SU-DHL-6 (cell line): ENCODE measurements at regions not wholly inside any gene's neighbourhood (a gene's known extent, or its start where the extent isn't known, plus 50 kb on each side); places are given as distances from the start of the nearest gene placed in this dataset.

Experiments used
- EZH2phosphoT487 ChIP-seq: fragments of 200-600 bp; sonication (generic), shearing (Covaris generic); conservative IDR thresholded peaks from 2 replicates; pipeline ENCODE4 v1.6.1; 2018; ENCODE audit warnings: mild to moderate bottlenecking, antibody characterized with exemption, low read length, moderate library complexity, mixed read lengths
- TF ChIP-seq, protein P1 (sequence below): fragments of 200-600 bp; sonication (generic); IDR thresholded peaks from one replicate; pipeline ENCODE4 v1.5.1; 2017; ENCODE audit warnings: antibody characterized with exemption, mild to moderate bottlenecking, low read length, moderate library complexity; ENCODE audit not compliant: insufficient read depth, poor library complexity, severe bottlenecking

DNA sequence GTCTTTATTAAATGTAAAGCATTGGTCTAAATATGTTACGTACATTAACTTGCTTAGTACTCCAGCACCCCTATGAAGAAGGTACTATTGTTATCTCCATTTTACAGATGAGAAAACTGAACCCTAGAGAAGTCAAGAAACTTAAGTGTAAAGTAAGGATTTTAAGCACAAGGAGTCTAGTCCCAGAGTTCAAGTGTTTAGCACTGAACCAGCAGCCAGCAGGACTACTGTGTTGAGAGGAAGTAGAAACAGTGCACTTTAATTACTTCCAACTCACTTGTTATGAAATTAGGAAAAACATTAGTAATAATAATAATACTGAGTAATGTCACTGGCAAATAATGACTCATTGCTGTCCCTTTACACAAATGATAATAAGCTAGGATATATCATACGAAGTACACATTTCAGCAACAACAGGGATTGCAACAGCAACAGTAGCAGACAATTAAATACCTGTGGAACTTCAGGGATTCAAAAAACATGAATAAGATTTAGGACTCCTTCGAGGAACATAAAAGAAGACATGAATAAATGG is 548.1 kb upstream of the HS3ST1 start:
- no peak for TF ChIP-seq EZH2phosphoT487
- TF ChIP-seq, protein P1, sequence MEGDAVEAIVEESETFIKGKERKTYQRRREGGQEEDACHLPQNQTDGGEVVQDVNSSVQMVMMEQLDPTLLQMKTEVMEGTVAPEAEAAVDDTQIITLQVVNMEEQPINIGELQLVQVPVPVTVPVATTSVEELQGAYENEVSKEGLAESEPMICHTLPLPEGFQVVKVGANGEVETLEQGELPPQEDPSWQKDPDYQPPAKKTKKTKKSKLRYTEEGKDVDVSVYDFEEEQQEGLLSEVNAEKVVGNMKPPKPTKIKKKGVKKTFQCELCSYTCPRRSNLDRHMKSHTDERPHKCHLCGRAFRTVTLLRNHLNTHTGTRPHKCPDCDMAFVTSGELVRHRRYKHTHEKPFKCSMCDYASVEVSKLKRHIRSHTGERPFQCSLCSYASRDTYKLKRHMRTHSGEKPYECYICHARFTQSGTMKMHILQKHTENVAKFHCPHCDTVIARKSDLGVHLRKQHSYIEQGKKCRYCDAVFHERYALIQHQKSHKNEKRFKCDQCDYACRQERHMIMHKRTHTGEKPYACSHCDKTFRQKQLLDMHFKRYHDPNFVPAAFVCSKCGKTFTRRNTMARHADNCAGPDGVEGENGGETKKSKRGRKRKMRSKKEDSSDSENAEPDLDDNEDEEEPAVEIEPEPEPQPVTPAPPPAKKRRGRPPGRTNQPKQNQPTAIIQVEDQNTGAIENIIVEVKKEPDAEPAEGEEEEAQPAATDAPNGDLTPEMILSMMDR, result no peak
